GM18858 (cell line): ENCODE measurements at regions not wholly inside any gene's neighbourhood (a gene's known extent, or its start where the extent isn't known, plus 50 kb on each side); places are given as distances from the start of the nearest gene placed in this dataset.

ENCODE experiments used
- ATAC-seq: cut with Tn5 transposase; IDR thresholded peaks from one replicate; pipeline ENCODE4 v1.9.1; 2021; ENCODE audit not compliant: unreplicated experiment

DNA sequence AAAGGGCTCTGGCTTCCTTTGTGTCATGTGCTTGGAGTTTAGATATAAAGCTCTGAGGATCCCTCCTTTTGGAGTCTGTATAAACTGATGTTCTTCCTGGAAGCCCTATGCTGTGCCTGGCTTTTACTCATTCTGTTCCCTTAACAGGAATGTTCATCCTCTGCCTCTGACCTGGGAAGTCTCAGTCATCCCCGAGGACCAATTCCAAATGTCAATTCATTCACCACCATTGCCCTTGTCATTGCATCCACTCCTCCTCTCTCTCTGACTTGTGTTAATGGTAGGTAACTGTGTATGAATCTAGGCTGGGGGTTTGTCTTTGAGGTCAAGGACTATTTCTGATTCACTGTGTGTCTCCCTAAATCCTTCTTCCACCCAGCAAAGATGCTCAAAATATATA, 204.2 kb upstream of the CAMK1G start:
- ATAC-seq = no peak

DNA sequence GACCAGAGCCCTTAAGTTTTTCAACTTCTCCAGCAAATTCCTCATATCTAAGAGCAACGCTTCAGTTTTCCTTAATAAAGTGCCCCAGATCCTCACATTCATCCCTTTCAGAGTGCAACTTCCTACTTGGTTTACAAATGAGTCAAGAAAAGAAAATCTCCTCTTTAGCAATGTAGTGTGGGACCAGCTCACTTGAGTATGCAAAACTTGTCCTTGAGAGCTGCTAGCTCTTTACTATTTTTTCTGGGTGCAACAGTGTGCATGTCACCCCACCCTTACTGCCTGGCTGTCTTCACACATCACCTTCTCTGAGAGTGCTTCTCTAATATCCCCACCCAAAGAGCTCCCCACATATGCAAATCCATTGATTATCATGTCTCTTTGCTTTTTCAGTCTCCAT, 203.1 kb upstream of the CAMK1G start:
- no peak for ATAC-seq

DNA sequence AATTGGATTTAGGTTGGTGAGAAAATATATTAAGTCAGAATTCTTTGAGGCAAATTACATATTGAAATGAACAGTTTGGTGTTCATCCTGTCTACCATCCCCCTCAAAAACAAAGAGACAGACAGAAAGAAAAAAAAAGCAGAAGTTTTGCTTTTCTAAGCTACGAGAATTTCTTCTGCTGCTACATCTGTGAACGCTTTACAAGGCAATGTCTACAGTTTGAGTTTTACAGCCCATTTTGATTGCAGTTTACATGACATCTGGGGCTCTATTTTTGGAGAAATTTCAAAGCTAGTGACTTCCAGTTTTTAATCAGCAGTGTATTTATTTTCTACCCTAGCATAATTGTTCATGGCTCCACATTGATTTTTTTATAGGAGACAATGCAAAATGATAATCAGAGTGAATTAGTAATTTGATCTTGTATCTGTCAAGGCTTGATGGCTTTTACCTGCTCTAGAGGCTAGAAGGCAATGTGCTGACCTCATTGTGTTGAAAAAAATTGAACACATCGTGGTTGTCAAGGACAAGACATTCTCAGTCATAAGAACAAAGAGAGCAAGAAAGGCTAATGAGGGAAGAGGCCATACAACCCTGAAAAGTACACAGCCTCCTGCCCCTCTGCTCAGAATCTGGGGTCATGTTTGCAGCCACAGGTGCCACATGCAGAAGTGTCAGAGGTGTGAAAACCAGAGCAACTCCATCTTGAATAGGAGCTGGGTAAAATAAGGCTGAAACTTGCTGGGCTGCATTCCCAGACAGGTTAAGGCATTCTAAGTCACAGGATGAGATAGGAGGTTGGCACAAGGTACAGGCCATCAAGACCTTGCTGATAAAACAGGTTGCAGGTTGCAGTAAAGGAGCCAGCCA, 201.0 kb upstream of the CAMK1G start:
- ATAC-seq = no peak

- no peak for ATAC-seq
Observed at GRCh38 chr1:209383422-209383821, 200.1 kb upstream of the CAMK1G start.

GRCh38 chr1:209383907-209384709, 199.4 kb upstream of the CAMK1G start:
- ATAC-seq = no peak

- ATAC-seq = no peak
Observed at GRCh38 chr1:209384710-209385550, 198.6 kb upstream of the CAMK1G start.

DNA sequence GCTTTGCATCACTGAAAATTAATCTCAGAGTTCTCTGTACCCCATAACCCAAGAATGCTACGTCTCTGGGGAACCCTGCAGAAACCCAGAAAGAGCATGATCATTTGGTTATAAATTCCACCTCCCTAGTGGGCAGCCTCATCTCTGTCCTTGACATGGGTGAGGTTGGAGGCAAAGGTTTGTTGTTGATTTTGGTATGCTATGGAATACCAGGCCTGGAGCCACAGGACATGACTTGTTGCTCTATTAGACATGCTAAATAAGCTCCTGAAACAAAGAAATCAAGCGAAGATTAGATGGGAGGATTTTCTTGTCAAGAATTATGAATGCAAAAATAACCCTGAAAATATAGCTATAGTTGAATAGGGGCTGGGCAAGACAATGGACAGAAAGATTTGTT, 197.4 kb upstream of the CAMK1G start:
- no peak for ATAC-seq

- no peak for ATAC-seq
Observed at GRCh38 chr1:209387271-209387968, 196.1 kb upstream of the CAMK1G start.

- no peak for ATAC-seq
Observed at GRCh38 chr1:209387969-209388329, 195.6 kb upstream of the CAMK1G start.

DNA sequence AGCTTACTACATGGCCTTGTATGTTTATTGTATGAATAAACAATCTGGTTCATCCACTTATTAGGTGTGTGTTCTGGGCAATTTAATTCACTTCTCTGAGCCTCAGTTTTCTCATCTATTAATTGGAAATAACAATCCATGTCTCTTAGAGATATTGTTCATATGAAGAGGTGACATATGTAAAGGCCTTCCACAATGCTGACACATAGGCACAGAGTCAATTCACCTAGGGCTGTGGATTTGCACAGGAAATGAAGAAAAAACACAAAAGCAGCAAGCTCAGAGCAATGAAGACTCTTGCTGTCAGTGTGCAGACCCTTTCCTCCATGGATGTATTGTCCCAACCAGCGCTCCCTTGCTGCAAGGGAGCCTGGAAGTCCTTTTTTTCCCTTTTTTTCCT, 195.2 kb upstream of the CAMK1G start:
- ATAC-seq = no peak

DNA sequence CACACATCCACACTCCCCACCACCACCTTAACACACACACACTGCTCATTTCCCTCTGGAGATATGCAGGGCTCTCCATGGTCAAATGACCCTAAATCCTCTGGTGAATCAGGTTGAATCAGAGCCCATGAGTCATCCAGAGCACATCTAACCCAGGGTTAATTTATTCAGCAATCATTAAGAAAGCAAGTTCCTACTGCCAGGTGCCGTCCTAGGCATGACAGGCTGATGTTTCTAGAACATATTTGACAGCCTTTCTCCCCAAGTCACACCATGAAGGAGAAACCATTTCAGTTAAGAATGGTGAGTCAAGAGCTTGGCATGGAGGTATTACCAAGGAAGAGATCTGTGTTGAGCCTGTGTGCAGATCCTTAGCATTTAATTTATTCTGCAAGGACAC, 194.3 kb upstream of the CAMK1G start:
- no peak for ATAC-seq

GRCh38 chr1:209389975-209390374, 193.5 kb upstream of the CAMK1G start:
- ATAC-seq = no peak

GRCh38 chr1:209390764-209391163, 192.8 kb upstream of the CAMK1G start:
- ATAC-seq = no peak

GRCh38 chr1:209391792-209392191, 191.7 kb upstream of the CAMK1G start:
- ATAC-seq = no peak

DNA sequence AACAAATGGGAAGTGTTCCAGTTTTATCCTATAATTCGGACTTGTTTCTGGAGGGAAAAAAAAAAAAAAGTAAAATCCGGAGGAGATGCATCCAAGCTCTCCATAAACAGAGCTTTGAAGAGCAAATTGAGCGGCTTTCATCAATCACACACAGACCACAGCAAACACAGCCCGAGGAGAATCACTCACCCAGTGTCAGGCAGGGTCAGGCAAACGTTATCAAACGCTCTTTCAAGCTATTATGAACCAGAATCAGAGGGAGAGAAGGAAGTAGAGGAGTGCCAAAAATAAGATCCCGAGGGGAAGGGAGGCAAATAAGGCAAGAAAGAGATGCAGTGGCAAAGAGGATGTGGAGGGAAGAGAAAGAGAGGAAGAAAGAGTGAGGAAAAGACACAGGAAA, 188.3 kb upstream of the CAMK1G start:
- no peak for ATAC-seq

GRCh38 chr1:209397371-209397770, 186.1 kb upstream of the CAMK1G start:
- no peak for ATAC-seq

DNA sequence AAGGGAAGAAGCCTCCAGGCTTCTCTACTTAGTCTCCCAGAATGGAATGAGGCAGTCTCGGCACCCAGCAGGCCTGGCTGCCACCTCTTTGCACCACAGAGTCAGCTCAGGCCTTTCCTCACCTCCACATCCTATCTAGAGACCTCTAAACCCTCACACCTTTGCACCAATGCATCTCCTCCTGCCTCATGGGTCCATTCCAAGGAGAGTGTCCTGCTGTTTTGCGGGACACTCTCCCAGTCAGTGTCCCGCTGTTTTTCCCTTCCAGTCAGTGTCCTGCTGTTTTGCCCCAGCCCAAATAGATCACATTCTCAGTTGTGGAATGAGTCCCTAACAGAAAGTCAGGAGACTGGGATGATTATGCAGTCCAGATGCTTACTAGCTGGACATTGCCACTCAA, 185.6 kb upstream of the CAMK1G start:
- ATAC-seq = no peak

- ATAC-seq = no peak
Observed at GRCh38 chr1:209398313-209398991, 185.1 kb upstream of the CAMK1G start.

- no peak for ATAC-seq
Observed at GRCh38 chr1:209399800-209400199, 183.7 kb upstream of the CAMK1G start.
